SHP77 (cell line): ENCODE measurements at regions not wholly inside any gene's neighbourhood (a gene's known extent, or its start where the extent isn't known, plus 50 kb on each side); places are given as distances from the start of the nearest gene placed in this dataset.

Experiments
- DNase-seq, 2 experiments: peaks; one replicate each; lab custom pipeline; 2025; lab: John Stamatoyannopoulos, UW

DNA sequence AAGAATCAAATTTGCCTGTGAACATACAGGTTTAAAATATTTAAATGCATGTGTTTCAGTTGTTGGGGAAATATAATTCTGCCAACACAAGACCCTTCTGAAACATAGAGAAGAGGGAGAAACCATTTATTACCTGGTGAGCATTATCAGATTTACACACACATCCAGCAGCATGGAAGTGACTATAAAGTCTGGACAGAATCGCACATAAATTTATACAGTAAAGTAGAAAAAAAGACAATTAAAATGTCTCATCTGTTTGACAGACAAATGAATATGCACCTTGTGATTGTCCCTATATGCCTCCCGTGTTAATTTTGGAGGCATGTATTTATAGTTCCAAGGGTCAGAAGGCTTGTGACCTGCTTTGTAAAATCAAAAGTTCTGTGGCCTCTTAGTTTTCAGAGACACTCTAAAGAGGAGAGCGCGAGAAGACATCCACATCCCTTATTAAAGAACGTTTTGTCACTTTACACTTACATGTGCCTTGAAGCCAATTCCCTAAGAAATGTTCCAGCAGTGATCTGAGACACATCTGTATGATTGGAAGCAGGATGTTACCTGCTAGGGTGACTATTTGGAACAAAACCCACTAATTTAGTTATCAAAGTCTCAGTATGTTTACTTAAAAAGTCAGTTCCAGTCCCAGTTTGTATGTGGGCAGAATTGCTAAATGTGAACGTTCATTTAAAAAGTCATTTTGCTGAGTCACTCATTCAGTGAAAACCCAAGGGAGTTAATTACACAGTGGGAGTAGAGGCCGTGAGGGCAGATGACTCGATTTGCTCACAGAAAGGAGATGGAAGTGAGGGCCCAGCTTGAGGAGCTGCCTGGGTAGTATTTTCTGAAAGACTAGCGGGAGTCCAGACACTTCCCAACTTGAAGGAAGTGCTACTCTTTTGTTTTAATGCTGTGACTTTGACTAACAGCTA lies 527.6 kb upstream of the MEX3C start:
- DNase-seq = no peak

DNA sequence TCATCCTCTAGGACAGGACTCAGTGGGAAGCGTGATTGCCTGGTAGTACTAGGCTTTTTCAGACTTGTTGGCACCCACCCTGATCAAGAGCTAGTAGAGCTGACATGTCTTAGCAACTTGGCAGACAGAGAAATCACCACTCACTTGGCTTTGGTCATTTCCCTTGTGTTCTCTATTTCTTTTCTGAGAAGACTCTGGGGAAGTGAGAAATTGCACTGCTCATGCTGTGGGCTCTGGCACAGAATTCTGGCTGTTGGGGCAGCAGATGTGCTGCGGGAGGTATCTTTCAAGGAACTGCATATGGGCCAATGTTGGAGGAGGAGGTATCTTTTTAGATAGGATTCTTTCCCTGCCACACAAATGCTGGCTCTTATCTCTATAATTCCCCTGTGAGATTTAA lies 529.1 kb upstream of the MEX3C start:
- no peak for DNase-seq

DNA sequence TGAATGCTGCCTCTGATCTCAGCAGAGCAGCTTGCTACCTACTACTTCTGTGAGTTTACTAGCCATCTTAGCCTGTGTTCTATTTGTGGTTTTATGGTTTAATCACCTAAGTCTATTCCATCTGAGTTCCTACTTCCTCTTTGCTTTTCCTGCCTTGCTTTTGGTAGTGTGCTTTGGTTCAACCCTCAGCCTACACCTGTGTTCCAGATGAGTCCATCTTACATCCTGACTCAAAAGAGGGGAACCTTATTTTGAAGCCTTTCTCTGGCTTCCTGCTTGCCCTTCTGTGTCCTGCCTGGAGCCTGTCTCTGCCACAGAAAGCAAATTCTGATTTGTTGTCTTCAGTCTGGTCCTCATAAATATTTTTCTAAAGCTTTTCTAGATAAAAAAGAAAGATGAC lies 530.3 kb upstream of the MEX3C start:
- DNase-seq = no peak

DNA sequence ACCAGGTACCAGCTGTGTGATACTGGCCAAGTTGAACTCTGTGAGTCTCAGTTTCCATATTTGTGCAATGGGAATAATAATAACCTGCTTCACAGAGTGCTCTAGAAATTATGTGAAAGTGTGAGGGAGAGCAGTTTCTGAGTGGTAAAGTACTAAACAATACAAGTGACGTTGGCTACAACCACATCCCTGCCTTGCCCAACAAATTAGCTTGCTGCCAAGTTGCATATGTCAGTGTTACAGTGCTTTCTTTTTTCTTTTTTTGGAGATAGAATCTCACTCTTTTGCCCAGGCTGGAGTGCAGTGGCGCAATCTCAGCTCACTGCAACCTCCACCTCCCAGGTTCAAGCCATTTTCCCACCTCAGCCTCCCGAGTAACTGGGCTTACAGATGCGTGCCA lies 533.6 kb upstream of the MEX3C start:
- DNase-seq = no peak

DNA sequence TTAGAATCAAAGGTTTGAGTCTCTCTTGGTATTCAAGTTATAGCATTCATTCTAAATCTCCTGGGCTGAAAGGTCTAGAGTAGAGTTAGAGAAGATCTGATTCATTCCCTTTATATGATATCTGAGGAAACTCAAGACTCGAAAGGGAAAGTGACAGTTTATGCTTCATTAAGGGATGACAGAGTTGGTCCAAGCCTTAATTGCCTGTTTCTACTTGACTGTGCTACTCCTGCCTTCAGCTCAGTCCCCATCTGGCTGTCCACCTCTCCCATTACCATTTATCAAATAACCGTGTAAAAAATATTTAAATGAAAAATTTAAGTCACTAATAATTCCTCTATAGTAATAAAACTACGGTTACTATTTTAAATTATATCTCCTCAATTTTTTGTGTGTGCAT lies 537.1 kb upstream of the MEX3C start:
- no peak for DNase-seq

DNA sequence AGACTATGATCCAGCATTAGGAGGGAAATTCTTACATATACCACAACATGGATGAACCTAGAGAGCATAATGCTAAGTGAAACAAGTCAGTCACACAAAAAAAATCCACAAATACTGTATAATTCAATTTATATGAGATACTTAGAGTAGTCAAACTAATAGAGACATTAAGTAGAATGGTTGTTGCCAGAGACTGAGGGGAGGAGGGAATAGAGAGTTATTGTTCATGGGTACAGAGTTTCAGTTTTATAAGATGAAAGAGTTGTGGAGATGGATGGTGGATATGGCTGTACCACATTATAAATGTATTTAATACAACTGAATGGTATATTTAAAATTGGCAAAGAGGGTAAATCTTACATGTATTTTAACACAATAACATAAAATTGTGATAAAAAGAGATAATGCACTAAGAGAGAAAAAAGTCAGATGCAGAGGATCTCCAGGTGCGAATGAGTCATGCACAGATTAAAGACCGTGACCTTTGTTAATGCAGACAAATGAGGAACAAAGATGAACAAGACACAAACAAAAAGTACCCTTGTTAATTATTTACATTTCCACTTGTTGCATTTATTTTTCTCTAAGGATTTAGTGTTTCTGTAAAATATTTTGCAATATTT lies 541.7 kb upstream of the MEX3C start:
- no peak for DNase-seq

DNA sequence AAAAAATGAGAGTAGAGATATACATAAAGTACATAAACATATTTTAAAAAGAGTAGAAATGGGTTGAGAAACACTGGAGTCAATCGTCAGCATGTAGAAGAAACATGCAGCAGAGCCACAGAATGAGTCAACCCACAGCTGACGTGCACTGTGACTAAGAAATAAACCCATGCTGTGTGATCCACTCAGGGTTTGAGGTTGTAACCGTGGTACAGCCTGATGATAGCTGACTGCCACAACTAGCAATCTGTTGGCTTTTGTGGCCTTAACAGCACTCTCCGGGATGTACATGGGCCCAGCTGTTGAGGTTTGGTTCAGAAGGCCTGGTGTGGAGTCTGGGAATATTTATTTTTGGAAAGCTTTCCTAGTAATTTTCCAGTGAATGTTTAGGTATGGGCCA lies 554.4 kb upstream of the MEX3C start:
- DNase-seq = no peak

DNA sequence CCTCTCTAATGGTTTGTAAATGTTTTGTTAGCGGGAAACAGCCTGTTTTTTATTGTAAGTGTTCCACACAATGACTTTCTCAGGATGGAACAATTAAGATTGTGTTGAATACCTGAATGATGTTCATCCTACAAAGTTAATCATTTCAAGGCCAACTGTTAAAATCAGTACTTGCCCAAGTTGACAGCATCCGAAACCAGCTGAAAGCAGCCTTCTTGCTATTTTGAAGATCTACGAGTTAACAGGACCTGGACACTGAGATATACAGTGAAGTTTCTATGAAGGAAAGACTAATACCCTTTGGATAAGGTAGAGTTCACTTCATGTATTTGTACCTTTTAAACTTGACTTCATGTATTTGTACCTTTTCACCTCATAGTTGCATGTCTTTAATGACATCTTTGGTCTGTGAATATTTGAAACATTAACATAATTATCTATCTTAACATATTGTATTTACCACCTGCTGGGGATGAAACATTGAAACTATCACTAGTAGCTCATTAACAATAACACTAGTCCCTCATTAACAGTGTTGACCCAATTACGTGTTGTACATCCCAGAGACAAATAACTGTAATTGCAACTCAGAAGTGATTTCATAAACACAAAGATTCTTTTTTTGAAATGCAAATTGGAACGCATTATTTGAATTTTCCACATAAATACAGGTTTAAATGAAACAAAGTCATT lies 556.0 kb upstream of the MEX3C start:
- DNase-seq = no peak

DNA sequence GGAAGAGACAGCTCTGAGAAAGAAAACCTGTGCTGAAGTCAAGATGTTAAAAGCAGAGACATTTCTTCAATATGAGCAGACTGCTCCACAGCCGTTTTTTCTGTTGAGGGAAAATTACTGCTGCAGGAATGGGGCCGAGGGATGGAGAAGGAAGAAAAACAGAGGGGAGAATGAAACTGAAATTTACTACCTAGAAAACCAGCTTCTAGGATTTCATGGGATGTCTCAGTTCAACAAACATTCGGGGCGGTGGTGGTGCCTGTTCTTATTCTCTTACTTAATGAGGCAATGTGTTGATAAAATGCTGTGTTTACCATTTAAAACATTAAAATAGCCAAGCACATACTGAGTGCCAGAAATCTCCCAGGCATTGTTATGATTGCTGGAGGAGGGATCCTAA lies 557.1 kb upstream of the MEX3C start:
- DNase-seq = no peak

DNA sequence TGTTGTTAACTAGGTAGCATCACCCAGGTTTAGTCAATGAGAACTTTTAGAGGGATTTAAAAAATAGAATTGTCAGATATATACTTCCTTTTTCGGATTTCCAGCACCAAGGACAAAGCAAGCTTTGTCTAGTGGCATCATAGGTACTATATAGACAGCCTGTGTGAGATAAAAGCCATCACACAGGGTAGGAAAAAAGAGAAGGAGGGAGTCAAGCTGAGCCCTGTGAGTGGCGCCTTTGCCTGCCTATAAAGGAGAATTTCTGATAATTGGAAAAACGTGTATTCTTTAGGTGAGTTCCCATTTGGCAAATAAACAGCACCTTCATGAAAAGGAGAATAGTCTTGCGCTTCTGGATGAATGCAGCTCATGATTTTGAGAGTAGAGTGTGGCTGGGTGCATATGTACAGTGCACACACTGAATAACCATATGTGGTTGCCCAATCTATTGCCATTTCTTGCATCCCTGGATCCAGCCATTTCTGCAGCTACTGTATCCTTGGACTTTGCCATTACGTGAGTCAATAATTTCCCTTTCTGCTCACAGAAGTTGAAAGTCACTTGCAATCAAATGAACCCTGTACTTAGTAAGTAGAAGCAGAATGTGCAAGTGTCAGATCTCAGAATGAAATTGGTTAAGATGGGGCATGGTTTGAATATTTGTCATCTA lies 559.9 kb upstream of the MEX3C start:
- no peak for DNase-seq

DNA sequence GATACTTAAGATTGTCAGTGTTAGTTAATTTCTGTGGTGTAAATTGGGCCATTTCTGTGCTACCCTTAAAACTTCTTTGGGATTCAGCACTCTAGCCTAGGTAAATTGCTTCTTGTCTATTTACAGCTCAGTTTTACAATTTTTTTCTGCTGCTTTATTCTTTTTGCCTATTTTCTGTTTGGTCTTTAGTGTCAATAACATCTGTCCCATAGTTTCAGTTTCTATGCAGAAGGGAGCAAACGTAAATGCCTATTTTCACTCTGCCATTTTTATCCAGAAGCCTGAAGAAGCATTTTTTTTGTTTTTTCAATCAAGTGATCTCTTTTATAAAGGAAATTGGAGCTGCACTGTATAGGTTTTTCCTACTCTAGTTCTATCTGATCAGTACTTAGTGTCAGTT lies 564.9 kb upstream of the MEX3C start:
- DNase-seq = no peak

DNA sequence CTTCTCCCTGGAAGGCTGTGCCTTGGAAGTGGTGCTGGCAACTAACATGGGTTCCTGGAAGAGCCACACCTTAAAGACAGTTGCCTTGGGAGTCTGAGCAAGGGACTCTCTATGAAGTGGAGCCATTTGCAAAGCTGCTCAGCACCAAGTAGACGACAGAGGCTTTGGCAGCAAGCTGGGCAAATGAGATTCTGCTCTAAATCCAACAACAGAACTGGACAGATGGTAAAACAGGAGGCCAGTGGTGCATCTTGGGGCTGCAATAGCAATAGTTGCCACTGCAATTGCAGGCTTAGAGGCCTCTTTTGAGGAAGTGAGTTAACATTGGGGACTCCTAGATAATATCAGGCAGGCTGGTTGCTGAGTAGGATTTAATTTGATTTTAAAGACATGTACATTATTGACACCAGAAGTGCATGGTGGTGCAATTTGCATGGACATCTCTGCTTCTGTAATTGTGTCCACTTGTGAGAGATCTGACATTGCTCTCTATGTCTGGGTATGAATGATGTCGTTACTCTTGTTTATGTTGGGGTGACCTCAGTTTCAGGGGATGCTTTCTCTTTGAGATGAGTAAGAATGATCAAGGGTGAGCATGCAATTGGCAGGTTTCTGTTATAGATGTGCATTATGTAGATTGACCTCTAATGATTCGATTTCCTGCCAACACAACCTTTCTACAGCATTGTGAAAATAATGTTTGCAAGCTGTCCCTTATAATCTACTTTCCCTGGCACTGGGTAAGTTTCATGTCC lies 568.3 kb upstream of the MEX3C start:
- no peak for DNase-seq

DNA sequence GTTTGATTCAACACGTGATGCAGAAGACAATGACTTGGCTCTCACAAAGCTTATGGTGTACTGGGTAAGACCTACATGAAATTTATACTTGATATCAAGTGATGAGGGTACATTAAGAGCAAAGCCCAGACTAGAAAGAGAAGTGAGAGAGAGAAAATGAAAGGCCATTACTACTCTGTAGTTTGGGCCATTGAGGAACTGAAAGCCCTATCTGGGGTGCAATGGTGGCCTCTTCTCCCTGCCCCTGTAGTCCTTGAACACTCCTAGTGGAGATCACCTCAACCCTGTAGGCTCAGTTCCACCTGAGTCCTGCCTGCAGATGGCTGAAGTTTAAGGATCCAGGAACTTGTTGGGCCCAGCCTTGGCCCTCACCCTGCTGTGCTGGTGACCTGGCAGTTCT lies 569.8 kb upstream of the MEX3C start:
- no peak for DNase-seq

DNA sequence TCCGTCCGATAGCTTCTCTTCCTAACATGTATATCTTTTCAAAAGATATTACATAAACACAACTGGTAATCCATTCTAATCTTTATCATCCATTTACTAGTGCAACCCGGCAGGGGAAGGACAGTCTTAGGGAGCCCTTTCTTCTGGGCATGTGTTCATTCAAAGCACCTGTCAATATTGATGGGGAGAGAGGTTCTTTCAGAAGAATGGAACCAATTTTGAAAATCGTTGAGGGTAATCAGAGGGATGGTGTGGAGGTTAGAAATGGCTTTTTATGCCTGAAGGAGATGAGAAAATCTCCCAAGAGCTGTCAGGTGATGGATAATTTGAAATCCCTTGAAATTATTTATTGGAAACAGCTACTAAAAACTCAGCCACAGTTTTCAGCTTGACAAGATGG lies 561.9 kb upstream of the DCC start:
- no peak for DNase-seq

DNA sequence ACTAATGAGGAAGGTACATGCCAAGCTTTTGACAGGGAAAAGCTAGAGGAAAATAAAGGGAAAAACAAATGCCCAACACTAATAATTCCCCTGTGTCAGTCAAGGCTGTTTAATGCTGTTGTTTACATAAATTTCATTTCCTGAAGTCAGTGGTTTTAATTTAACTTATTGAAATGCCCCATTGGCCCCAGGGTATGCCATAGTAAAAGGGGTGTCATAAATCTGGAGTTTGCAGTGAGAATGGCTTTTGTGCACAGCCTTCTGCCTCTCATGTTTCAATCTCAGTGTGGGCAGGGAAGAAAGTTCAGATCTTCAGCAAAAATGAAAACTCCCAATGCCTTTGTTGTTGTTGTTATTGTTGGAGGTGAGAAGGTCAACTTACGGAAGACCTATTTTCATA lies 550.1 kb upstream of the DCC start:
- no peak for DNase-seq

DNA sequence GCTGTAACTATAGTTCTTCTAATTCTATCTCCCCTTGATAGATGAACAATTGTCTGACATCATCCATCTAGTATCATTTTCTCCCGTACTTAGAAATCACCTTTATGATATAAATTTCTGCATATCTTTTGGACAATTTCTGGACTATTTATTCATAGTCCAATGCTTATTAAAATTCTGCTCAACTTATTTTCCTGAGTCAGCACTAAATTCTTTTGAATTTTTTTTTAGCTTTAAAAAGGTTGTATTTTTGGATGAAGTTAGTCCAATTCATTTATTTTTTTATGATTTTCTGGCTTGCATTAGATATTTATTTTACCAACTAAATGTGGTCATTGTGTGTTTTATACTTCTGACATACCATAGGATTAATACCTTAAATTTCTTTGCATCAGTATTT lies 538.5 kb upstream of the DCC start:
- DNase-seq = no peak

DNA sequence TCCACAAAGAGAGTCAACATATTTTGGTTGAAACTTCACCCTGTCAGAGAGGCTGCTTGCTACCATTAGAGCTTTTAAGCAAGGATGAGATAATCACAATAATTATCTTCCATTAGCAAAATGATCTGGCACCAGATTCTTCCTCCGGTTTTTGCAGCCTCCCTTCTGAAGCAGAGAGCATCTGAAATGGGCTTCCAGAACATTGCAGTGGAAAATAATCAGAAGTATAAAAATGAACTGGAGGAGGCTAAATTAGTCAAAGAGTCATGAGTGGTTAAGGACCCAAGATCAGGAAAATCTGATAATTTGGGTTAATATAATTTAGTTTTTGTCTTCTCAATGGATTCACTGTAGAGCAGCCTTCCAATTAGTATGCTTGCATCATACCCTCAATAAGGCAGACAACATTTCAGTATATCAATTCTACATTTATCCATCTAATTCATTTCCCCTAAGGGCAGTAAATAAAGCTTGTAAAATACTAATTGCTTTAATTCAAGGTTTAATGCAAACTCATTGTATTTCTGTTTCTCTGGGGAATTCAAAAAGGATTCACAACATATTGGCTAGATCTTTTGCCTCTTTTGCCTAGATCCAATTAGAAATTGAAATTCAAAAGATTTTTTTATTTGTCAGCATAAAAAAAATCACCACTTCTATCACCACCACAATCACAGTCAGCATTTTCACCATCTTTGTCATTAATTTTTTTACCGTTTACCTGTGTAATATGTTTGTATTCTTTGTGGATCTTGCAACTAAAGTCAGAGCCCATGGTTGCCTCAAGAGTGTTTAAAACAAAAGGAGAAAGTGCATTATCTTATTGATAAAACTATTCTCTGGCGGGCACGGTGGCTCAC lies 537.2 kb upstream of the DCC start:
- no peak for DNase-seq

DNA sequence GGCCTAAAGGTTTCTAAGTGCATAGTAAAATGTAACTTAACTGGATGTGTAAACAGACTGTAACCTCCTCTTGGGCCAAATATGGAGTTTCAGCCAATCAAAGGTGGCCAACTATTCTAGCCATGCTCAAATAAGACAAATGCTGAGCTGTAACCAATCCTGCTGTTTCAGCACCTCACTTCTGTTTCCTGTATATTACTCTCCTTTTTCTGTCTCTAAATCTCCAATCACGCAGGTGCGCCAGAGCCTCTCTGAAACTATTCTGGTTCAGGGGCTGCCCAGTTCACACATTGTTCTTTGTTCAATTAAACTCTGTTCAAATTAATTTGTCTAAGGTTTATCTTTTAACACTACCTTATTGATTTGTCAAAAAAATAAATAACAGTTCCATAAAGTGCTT lies 532.7 kb upstream of the DCC start:
- DNase-seq = no peak

DNA sequence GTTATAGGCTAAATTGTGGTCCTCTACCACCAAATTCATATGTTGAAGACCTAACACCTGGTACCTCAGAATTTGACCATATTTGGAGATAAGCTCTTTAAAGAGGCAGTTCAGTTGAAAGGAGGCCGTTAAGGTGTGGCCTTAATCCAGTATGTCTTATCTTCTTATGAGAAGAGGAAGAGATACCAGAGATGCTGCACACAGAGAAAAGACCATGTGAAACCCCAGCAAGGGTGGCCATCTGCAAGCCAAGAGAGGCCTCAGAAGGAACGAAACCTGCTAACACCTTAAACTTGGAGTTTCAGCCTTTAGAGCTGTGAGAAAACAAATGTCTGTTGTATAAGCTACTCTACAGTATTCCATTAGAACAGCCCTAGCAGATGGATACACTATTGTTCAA lies 528.1 kb upstream of the DCC start:
- DNase-seq = no peak

DNA sequence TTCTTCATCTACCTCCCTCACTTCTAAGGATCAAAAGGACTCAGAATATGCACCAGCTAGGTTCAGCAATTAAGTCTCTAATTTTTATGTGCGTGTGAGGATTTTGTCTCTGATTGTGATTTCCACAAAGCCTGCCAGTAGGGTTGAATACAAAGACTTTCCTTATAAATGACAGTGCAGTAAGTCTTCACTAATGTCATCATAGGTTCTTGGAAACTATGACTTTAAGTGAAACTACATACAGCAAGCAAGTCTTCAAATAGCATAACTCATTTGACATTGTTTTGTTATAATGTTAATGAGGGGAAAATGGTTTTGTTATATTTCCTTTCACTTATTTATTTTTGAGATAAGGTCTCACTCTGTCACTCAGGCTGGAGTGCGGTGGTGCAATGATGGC lies 526.3 kb upstream of the DCC start:
- no peak for DNase-seq

DNA sequence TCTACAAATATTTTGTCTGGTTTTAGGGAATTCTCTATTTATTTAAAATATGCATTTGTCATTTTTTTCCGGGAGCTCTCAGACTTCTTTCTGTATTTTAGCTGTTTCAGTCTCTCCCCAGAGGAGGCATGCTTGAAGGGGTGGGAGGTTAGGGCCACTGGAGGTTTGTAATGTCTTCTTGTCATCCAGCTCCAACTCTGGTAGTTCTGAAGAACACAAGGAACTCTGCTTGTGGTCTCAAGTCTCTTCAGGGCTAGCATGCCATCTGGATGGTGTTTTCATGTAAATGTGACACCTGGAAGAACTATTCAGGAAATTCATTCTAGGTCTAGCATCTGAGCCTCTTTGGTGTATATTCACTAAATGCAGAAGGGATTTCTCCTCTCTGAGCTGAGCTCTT lies 518.4 kb upstream of the DCC start:
- no peak for DNase-seq
